H1 (cell line): ENCODE measurements at regions not wholly inside any gene's neighbourhood (a gene's known extent, or its start where the extent isn't known, plus 50 kb on each side); places are given as distances from the start of the nearest gene placed in this dataset.

Experiments
- CTCF ChIA-PET: fragments of 300-600 bp; sonication (Branson Sonifier 250); formaldehyde crosslinking; loops from one replicate; lab custom pipeline; 2021; ENCODE audit not compliant: partially characterized antibody; lab: Charles Lee
- POLR2A ChIA-PET: fragments of 300-600 bp; sonication (Branson Sonifier 250); formaldehyde crosslinking; loops from one replicate; lab custom pipeline; 2021; ENCODE audit warnings: inconsistent platforms; ENCODE audit not compliant: partially characterized antibody; lab: Charles Lee
- DNase-seq, 2 experiments: peaks; one replicate each; pipeline versions ENCODE4 v3.0.0 to v3.0.0-alpha.2; 2010 to 2022; ENCODE audit warnings: low spot score in 2 of 2, low read depth in 1 of 2, mixed read lengths in 1 of 2
- FAIRE-seq: peaks from 2 replicates; lab custom pipeline; 2011; peaks lifted over from hg19 to GRCh38; lab: Jason Lieb, UNC
- H2AFZ ChIP-seq: 2 replicates; pipeline ENCODE4 v1.8.1; 2012; ENCODE audit warnings: low read length, inconsistent platforms
- H2AK5ac ChIP-seq: 2 replicates; pipeline ENCODE4 v1.6.1; 2013; ENCODE audit warnings: low read depth, low read length
- H2BK120ac ChIP-seq: replicated peaks from 2 replicates; pipeline ENCODE3; 2013; ENCODE audit warnings: low read depth, low read length, inconsistent platforms
- H2BK12ac ChIP-seq: 2 replicates; pipeline ENCODE4 v1.6.1; 2013; ENCODE audit warnings: low read depth, low read length
- H2BK15ac ChIP-seq: 2 replicates; pipeline ENCODE4 v1.6.1; 2013; ENCODE audit warnings: low read length
- H2BK20ac ChIP-seq: 2 replicates; pipeline ENCODE4 v1.6.1; 2013; ENCODE audit warnings: low read length
- H2BK5ac ChIP-seq: 2 replicates; pipeline ENCODE4 v1.6.1; 2013; ENCODE audit warnings: low read depth, low read length
- H3K14ac ChIP-seq: 2 replicates; pipeline ENCODE4 v1.6.1; 2013; ENCODE audit warnings: inconsistent platforms; ENCODE audit not compliant: insufficient read length
- H3K18ac ChIP-seq: 2 replicates; pipeline ENCODE4 v1.6.1; 2013; ENCODE audit warnings: low read length; ENCODE audit errors: extremely low read depth
- H3K23ac ChIP-seq: 2 replicates; pipeline ENCODE4 v1.6.1; 2013; ENCODE audit warnings: inconsistent platforms; ENCODE audit not compliant: insufficient read length
- H3K23me2 ChIP-seq: 2 replicates; pipeline ENCODE4 v1.6.1; 2013; ENCODE audit warnings: low read depth, low read length
- H3K27ac ChIP-seq: 2 replicates; pipeline ENCODE4 v1.6.1; 2011; ENCODE audit warnings: low read depth, low read length, inconsistent platforms
- H3K27me3 ChIP-seq, 4 experiments: replicated peaks in 1 of 4; 1 replicate in 1 of 4; 2 replicates in 3 of 4; pipeline versions ENCODE4 v1.6.1 to v1.8.1; 2011 to 2013; ENCODE audit warnings: low read length in 3 of 4, mild to moderate bottlenecking in 3 of 4, inconsistent platforms in 2 of 4, mixed read lengths in 2 of 4, moderate library complexity in 1 of 4; ENCODE audit not compliant: control insufficient read depth in 3 of 4, insufficient read depth in 3 of 4; ENCODE audit errors: extremely low read depth in 1 of 4
- H3K36me3 ChIP-seq, 4 experiments: 2 replicates each; pipeline versions ENCODE4 v1.6.1 to v1.8.1; 2011 to 2013; ENCODE audit warnings: mild to moderate bottlenecking in 4 of 4, low read length in 3 of 4, moderate library complexity in 2 of 4, control low read depth in 1 of 4, inconsistent platforms in 1 of 4; ENCODE audit not compliant: insufficient read depth in 4 of 4, control insufficient read depth in 2 of 4
- H3K4ac ChIP-seq: replicated peaks from 2 replicates; pipeline ENCODE3; 2013; ENCODE audit warnings: low read length, low read depth, mixed read lengths, inconsistent platforms; ENCODE audit not compliant: insufficient read length
- H3K4me1 ChIP-seq, 4 experiments: replicated peaks in 1 of 4; 1 replicate in 1 of 4; 2 replicates in 3 of 4; pipeline versions ENCODE4 v1.6.1 to v1.8.1; 2011 to 2013; ENCODE audit warnings: low read length in 3 of 4, inconsistent platforms in 2 of 4, mixed read lengths in 1 of 4; ENCODE audit not compliant: insufficient read depth in 4 of 4, control insufficient read depth in 3 of 4
- H3K4me2 ChIP-seq, 2 experiments: 2 replicates each; pipeline versions ENCODE4 v1.6.1 to v1.8.1; 2011 to 2013; ENCODE audit warnings: low read depth in 2 of 2, low read length in 2 of 2, control low read depth in 1 of 2, inconsistent platforms in 1 of 2, mild to moderate bottlenecking in 1 of 2; ENCODE audit not compliant: insufficient read depth in 1 of 2
- H3K4me3 ChIP-seq, 4 experiments: fragments of 200-600, 300-600 bp in 1 of 4; sonication (generic), shearing (Covaris generic), sonication (Bioruptor Twin) in 1 of 4; 2 replicates each; pipeline versions ENCODE4 v1.5.1 to v1.8.1; 2011 to 2016; ENCODE audit warnings: low read length in 4 of 4, low read depth in 3 of 4, control low read depth in 2 of 4, inconsistent platforms in 2 of 4, mild to moderate bottlenecking in 2 of 4, mixed read lengths in 1 of 4, moderate library complexity in 1 of 4; ENCODE audit not compliant: insufficient read depth in 2 of 4; ENCODE audit errors: extremely low read depth in 1 of 4
- H3K56ac ChIP-seq: replicated peaks from 2 replicates; pipeline ENCODE3; 2013; ENCODE audit warnings: low read depth, mild to moderate bottlenecking, mixed read lengths, low read length, inconsistent platforms; ENCODE audit not compliant: insufficient read length
- H3K79me1 ChIP-seq: 2 replicates; pipeline ENCODE4 v1.6.1; 2013; ENCODE audit warnings: low read depth, low read length, control low read depth
- H3K79me2 ChIP-seq, 2 experiments: 2 replicates each; pipeline versions ENCODE4 v1.6.1 to v1.8.1; 2012 to 2013; ENCODE audit warnings: low read length in 2 of 2, mild to moderate bottlenecking in 2 of 2, inconsistent platforms in 1 of 2; ENCODE audit not compliant: insufficient read depth in 2 of 2, control insufficient read depth in 1 of 2
- H3K9ac ChIP-seq, 4 experiments: replicated peaks in 1 of 4; 1 replicate in 1 of 4; 2 replicates in 3 of 4; pipeline versions ENCODE4 v1.6.1 to v1.8.1; 2011 to 2013; ENCODE audit warnings: low read depth in 3 of 4, low read length in 3 of 4, control low read depth in 2 of 4, mild to moderate bottlenecking in 2 of 4, moderate library complexity in 2 of 4, inconsistent platforms in 1 of 4; ENCODE audit errors: extremely low read depth in 1 of 4
- H3K9me3 ChIP-seq, 2 experiments: 2 replicates each; pipeline versions ENCODE4 v1.6.1 to v1.8.1; 2012 to 2013; ENCODE audit warnings: mild to moderate bottlenecking in 2 of 2, moderate library complexity in 2 of 2, control low read depth in 1 of 2, inconsistent platforms in 1 of 2, low read depth in 1 of 2, low read length in 1 of 2, mixed read lengths in 1 of 2; ENCODE audit not compliant: insufficient read depth in 2 of 2
- H4K20me1 ChIP-seq, 2 experiments: replicated peaks in 1 of 2; 2 replicates each; pipeline versions ENCODE3 to v1.8.1; 2011 to 2013; ENCODE audit warnings: inconsistent platforms in 2 of 2, low read length in 2 of 2, mild to moderate bottlenecking in 1 of 2; ENCODE audit not compliant: insufficient read depth in 2 of 2, control insufficient read depth in 1 of 2
- H4K5ac ChIP-seq: 2 replicates; pipeline ENCODE4 v1.6.1; 2013; ENCODE audit warnings: low read length, low read depth, mixed read lengths, inconsistent platforms; ENCODE audit not compliant: insufficient read length
- H4K8ac ChIP-seq: 2 replicates; pipeline ENCODE4 v1.8.0; 2013; ENCODE audit warnings: mild to moderate bottlenecking, moderate library complexity, low read length, inconsistent platforms; ENCODE audit not compliant: insufficient read depth; ENCODE audit errors: extremely low read depth
- H4K91ac ChIP-seq: replicated peaks from 2 replicates; pipeline ENCODE3; 2013; ENCODE audit warnings: low read length, mixed read lengths, inconsistent platforms; ENCODE audit not compliant: insufficient read length
- CBX5 ChIP-seq: fragments of 300-800, 300-1000 bp; sonication (generic); IDR thresholded peaks from 2 replicates; pipeline ENCODE4 v1.7.1; 2016; ENCODE audit warnings: antibody characterized with exemption, low read length, low read depth
- CREB1 ChIP-seq: IDR thresholded peaks from 2 replicates; pipeline ENCODE4 v1.6.1; 2012; ENCODE audit warnings: inconsistent platforms
- EP300 ChIP-seq, 2 experiments: IDR thresholded peaks; 1 replicate in 1 of 2; 2 replicates in 1 of 2; pipeline ENCODE4 v1.6.1; 2011 to 2012; ENCODE audit warnings: low read depth in 2 of 2, low read length in 2 of 2, mild to moderate bottlenecking in 2 of 2, borderline replicate concordance in 1 of 2, inconsistent platforms in 1 of 2, moderate library complexity in 1 of 2
- KDM5A ChIP-seq: fragments of 200-600 bp; IDR thresholded peaks from 2 replicates; pipeline ENCODE4 v1.7.1; 2012; ENCODE audit warnings: mild to moderate bottlenecking, low read length, inconsistent platforms, mixed read lengths
- MAFK ChIP-seq: IDR thresholded peaks from 2 replicates; pipeline ENCODE4 v1.6.1; 2012; ENCODE audit warnings: low read depth, mild to moderate bottlenecking, improper control_type of control experiment, low read length
- NRF1 ChIP-seq: IDR thresholded peaks from 2 replicates; pipeline ENCODE4 v1.6.1; 2011; ENCODE audit warnings: mild to moderate bottlenecking, low read depth, low read length, improper control_type of control experiment
- POLR2A ChIP-seq, 2 experiments: IDR thresholded peaks; 1 replicate in 1 of 2; 2 replicates in 1 of 2; pipeline ENCODE4 v1.6.1; 2011; ENCODE audit warnings: low read depth in 2 of 2, low read length in 2 of 2, mild to moderate bottlenecking in 2 of 2; ENCODE audit errors: control extremely low read depth in 1 of 2
- RAD21 ChIP-seq, 2 experiments: IDR thresholded peaks in 1 of 2; conservative IDR thresholded peaks in 1 of 2; 2 replicates each; pipeline ENCODE4 v1.6.1; 2011; ENCODE audit warnings: low read depth in 2 of 2, low read length in 2 of 2, improper control_type of control experiment in 1 of 2, inconsistent platforms in 1 of 2, mild to moderate bottlenecking in 1 of 2, moderate library complexity in 1 of 2
- RFX5 ChIP-seq: IDR thresholded peaks from 2 replicates; pipeline ENCODE4 v1.6.1; 2011; ENCODE audit warnings: low read depth, low read length, improper control_type of control experiment, borderline replicate concordance
- RNF2 ChIP-seq: fragments of 200-900, 300-1000 bp; sonication (generic); IDR thresholded peaks from 2 replicates; pipeline ENCODE4 v1.7.1; 2016; ENCODE audit warnings: borderline replicate concordance, low read depth, mild to moderate bottlenecking, antibody characterized with exemption, low read length; ENCODE audit not compliant: poor library complexity, severe bottlenecking; ENCODE audit errors: missing control alignments
- SIN3A ChIP-seq, 2 experiments: IDR thresholded peaks in 1 of 2; conservative IDR thresholded peaks in 1 of 2; 2 replicates each; pipeline ENCODE4 v1.6.1; 2011 to 2012; ENCODE audit warnings: low read length in 2 of 2, improper control_type of control experiment in 1 of 2, low read depth in 1 of 2, mild to moderate bottlenecking in 1 of 2
- SP1 ChIP-seq: IDR thresholded peaks from 2 replicates; pipeline ENCODE4 v1.6.1; 2011; ENCODE audit warnings: low read depth, low read length
- SP2 ChIP-seq: IDR thresholded peaks from 2 replicates; pipeline ENCODE4 v1.6.1; 2012; ENCODE audit warnings: mild to moderate bottlenecking, low read length, inconsistent platforms
- TAF1 ChIP-seq: IDR thresholded peaks from 2 replicates; pipeline ENCODE4 v1.6.1; 2011; ENCODE audit warnings: mild to moderate bottlenecking, low read depth, low read length
- ZNF274 ChIP-seq: IDR thresholded peaks from 2 replicates; pipeline ENCODE4 v1.7.0; 2012; ENCODE audit warnings: low read length, borderline replicate concordance; ENCODE audit errors: extremely low read depth
- WGBS, 2 experiments: shearing (Covaris generic) in 1 of 2; methylation state at CpG; one replicate each; pipeline versions ENCODE4 v1.1.6 to v1.1.7; 2013 to 2015; ENCODE audit warnings: low lambda C conversion rate in 2 of 2, mixed read lengths in 2 of 2, inconsistent platforms in 1 of 2, low coverage in 1 of 2, missing lambda C conversion rate in 1 of 2; ENCODE audit not compliant: insufficient replicate concordance in 2 of 2, insufficient coverage in 1 of 2, insufficient read length in 1 of 2; ENCODE audit errors: extremely low coverage in 1 of 2, missing lambda C conversion rate in 1 of 2; 5-methylcytosine and 5-hydroxymethylcytosine counted together

GRCh38 chr5:161150441-161150988 is 298.5 kb upstream of the ATP10B start:
- Histone ChIP-seq H2BK12ac (no peak overlapping the region), H2AFZ (no peak overlapping the region), H3K9ac (no peak overlapping the region), H3K23ac (no peak overlapping the region), H3K79me1 (no peaks in the 10 kb centered on the region), H3K14ac (no peak overlapping the region), H4K20me1 (no peaks in the 10 kb centered on the region), H3K27ac (no peak overlapping the region), H3K79me2 (no peaks in the 10 kb centered on the region), H2BK20ac (no peak overlapping the region), H2BK5ac (no peak overlapping the region), H3K4me1 (no peaks in the 10 kb centered on the region), H3K23me2 (no peaks in the 10 kb centered on the region), H2BK15ac (no peak overlapping the region), H4K91ac (no peak overlapping the region), H4K8ac (no peak overlapping the region), H3K56ac (no peak overlapping the region), H4K5ac (no peak overlapping the region), H3K4ac (no peak overlapping the region), H3K27me3 (no peaks in the 10 kb centered on the region), H3K18ac (no peak overlapping the region), H3K4me3 (no peak overlapping the region), H2AK5ac (no peak overlapping the region), H3K36me3 (no peaks in the 10 kb centered on the region), H2BK120ac (no peak overlapping the region), H3K4me2 (no peak overlapping the region), H3K9me3 (no peaks in the 10 kb centered on the region; a peak in 1 of 4 replicates)
- ChIA-PET CTCF (no interaction called here), POLR2A (no interaction called here)
- DNase-seq (no peak), FAIRE-seq (no peak)
- WGBS, 2 experiments, result 94% methylated on average over 2 of the region's 2 CpGs; no CpG with 5 or more reads in 1 of the 2 experiments
- no peak for TF ChIP-seq MAFK
- TF ChIP-seq SIN3A (conservative IDR thresholded peaks at IDR 0.05 in 1 of 2, IDR thresholded peaks at IDR 0.05 in 1 of 2; ENCODE audit: low read depth in 1 of 2, low read length in 2 of 2), result no peak
- no peak for TF ChIP-seq SP1
- TF ChIP-seq RFX5, result no peak
- no peak for TF ChIP-seq RNF2
- no peak for TF ChIP-seq POLR2A (IDR thresholded peaks at IDR 0.05; ENCODE audit: control extremely low read depth in 1 of 2, low read depth in 2 of 2, low read length in 2 of 2)
- TF ChIP-seq SP2, result no peak
- TF ChIP-seq EP300 (IDR thresholded peaks at IDR 0.05; ENCODE audit: borderline replicate concordance in 1 of 2, low read depth in 2 of 2, low read length in 2 of 2), result no peak
- no peak for TF ChIP-seq CBX5
- no peak for TF ChIP-seq CREB1
- no peak for TF ChIP-seq ZNF274
- TF ChIP-seq KDM5A, result no peak
- no peak for TF ChIP-seq NRF1
- no peak for TF ChIP-seq TAF1
- TF ChIP-seq RAD21 (IDR thresholded peaks at IDR 0.05 in 1 of 2, conservative IDR thresholded peaks at IDR 0.05 in 1 of 2; ENCODE audit: low read depth in 2 of 2, low read length in 2 of 2), result no peak
